ENCODE measurements at regions not wholly inside any gene's neighbourhood (a gene's known extent, or its start where the extent isn't known, plus 50 kb on each side); places are given as distances from the start of the nearest gene placed in this dataset.

DNA sequence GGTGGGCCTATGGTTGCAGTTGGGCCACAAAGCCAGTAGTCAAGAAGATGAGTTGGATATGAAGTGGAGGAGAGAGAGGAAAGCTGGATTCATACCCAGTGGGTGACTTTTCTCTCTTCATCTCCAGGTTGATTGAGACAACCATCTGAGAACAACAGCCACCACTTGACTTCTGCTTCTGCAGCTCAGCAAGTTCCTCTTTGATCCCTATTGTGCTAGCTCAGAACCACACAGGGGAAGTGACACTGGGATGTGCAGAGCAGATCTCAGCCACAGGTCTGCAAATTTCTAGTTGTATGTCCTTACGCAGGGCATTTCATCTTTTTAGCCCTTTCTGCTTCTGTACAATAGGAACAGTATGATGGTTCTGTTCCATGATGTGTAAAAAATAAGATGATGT, 459.2 kb upstream of the ARRDC4 start:
- DNase-seq (ENCODE audit: low spot score): no peak
- Histone ChIP-seq H3K27me3 (no peaks in the 10 kb centered on the region), H3K79me2 (no peaks in the 10 kb centered on the region), H3K4me3 (no peak overlapping the region), H2AFZ (no peak overlapping the region), H3K9me3 (ENCODE audit: low read depth) (no peaks in the 10 kb centered on the region), H3K36me3 (replicated peaks; ENCODE audit: insufficient read depth, low read depth) (no peaks in the 10 kb centered on the region), H3K9me2 (replicated peaks; ENCODE audit: insufficient read depth) (no peaks in the 10 kb centered on the region), H4K20me1 (ENCODE audit: insufficient read depth, poor library complexity, severe bottlenecking) (no peaks in the 10 kb centered on the region), H3K27ac (no peak overlapping the region), H3K4me2 (no peak overlapping the region), H3K4me1 (ENCODE audit: insufficient read depth) (no peaks in the 10 kb centered on the region)
- 100% methylated on average over 1 of the region's 1 CpG for WGBS (ENCODE audit: low lambda C conversion rate, missing lambda C conversion rate)
- TF ChIP-seq EZH2phosphoT487 (IDR thresholded peaks at IDR 0.05; ENCODE audit: low read depth, severe bottlenecking, unreplicated experiment): no peak
- TF ChIP-seq EZH2 (IDR thresholded peaks at IDR 0.05; ENCODE audit: borderline replicate concordance): no peak
- TF ChIP-seq, protein P1, sequence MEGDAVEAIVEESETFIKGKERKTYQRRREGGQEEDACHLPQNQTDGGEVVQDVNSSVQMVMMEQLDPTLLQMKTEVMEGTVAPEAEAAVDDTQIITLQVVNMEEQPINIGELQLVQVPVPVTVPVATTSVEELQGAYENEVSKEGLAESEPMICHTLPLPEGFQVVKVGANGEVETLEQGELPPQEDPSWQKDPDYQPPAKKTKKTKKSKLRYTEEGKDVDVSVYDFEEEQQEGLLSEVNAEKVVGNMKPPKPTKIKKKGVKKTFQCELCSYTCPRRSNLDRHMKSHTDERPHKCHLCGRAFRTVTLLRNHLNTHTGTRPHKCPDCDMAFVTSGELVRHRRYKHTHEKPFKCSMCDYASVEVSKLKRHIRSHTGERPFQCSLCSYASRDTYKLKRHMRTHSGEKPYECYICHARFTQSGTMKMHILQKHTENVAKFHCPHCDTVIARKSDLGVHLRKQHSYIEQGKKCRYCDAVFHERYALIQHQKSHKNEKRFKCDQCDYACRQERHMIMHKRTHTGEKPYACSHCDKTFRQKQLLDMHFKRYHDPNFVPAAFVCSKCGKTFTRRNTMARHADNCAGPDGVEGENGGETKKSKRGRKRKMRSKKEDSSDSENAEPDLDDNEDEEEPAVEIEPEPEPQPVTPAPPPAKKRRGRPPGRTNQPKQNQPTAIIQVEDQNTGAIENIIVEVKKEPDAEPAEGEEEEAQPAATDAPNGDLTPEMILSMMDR (IDR thresholded peaks at IDR 0.05; ENCODE audit: poor library complexity): no peak

DNA sequence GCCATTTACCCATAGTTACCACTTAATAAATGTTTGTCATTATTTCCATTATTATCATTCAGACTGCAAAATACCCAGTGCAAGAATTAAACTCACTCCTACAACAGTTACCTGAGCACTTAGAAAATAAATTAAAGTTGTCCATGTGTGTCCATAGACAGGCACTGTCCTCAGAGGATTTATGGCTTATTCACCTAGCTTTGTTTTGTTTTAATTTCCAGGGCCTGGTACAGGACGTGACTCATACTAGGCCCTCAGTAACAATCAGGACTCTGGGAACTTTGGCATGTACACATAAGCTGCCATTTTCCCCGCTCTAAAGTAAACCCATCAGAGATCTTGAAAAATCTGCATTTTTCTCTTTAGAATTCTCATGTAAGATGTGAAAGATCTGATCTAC, 458.5 kb upstream of the ARRDC4 start:
- no peaks in the 10 kb centered on the region for H3K9me3 ChIP-seq (ENCODE audit: low read depth)
- H3K27me3 ChIP-seq: no peaks in the 10 kb centered on the region
- H3K4me2 ChIP-seq: no peak overlapping the region
- H3K27ac ChIP-seq: no peak overlapping the region
- no peak for TF ChIP-seq EZH2phosphoT487 (IDR thresholded peaks at IDR 0.05; ENCODE audit: low read depth, severe bottlenecking, unreplicated experiment)
- TF ChIP-seq, protein P1 (IDR thresholded peaks at IDR 0.05; ENCODE audit: poor library complexity): no peak
- no peak for TF ChIP-seq EZH2 (IDR thresholded peaks at IDR 0.05; ENCODE audit: borderline replicate concordance)
- H3K9me2 ChIP-seq (replicated peaks; ENCODE audit: insufficient read depth): no peaks in the 10 kb centered on the region
- H4K20me1 ChIP-seq (ENCODE audit: insufficient read depth, poor library complexity, severe bottlenecking): no peaks in the 10 kb centered on the region
- H3K36me3 ChIP-seq (replicated peaks; ENCODE audit: insufficient read depth, low read depth): no peaks in the 10 kb centered on the region
- H3K4me1 ChIP-seq (ENCODE audit: insufficient read depth): no peaks in the 10 kb centered on the region
- no peak overlapping the region for H2AFZ ChIP-seq
- DNase-seq (ENCODE audit: low spot score): no peak
- H3K4me3 ChIP-seq: no peak overlapping the region
- 62% methylated on average over 2 of the region's 2 CpGs for WGBS (ENCODE audit: low lambda C conversion rate, missing lambda C conversion rate)
- no peaks in the 10 kb centered on the region for H3K79me2 ChIP-seq

DNA sequence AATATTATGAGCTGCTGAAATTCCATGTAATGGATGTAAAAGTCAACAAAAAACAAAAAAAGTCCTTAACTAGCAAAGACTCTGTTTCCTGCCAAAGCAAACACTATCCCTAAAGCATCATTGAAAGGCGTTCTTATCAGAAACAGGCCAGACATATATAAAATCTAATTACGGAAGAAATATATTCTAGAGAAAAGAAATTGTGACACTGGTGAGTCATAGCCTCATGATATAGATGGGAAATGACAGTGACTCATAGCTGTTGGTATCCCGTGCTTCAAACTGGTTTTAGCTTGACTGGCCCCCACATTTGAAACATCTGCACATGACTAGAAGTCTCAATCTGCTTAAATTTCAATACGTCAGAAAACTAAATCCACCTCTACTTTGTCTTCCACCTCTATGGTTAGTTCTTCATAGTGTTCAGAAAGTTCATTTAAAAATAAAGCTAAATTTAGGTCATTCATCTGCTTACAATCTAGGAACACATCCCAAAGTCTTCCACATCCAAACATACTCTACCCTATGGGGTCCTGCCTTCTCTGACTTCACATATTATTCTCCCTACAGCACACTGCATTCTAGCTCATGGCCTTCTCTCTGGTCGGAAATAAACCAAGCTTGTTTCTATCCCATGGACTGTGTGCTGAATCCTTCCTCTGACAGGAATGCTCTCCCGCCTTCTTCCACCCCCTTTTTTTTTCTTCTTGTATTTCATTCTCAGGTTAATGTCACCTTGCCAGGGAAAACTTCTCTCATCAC, 456.3 kb upstream of the ARRDC4 start:
- H3K9me2 ChIP-seq (replicated peaks; ENCODE audit: insufficient read depth): no peaks in the 10 kb centered on the region
- no peaks in the 10 kb centered on the region for H3K27me3 ChIP-seq
- DNase-seq (ENCODE audit: low spot score): peak; percentile 39
- TF ChIP-seq, protein P1 (IDR thresholded peaks at IDR 0.05; ENCODE audit: poor library complexity): no peak
- TF ChIP-seq EZH2phosphoT487 (IDR thresholded peaks at IDR 0.05; ENCODE audit: low read depth, severe bottlenecking, unreplicated experiment) (no peak), EZH2 (IDR thresholded peaks at IDR 0.05; ENCODE audit: borderline replicate concordance) (no peak)
- H3K4me1 ChIP-seq (ENCODE audit: insufficient read depth): no peaks in the 10 kb centered on the region
- no peak overlapping the region for H3K4me2 ChIP-seq
- H3K36me3 ChIP-seq (replicated peaks; ENCODE audit: insufficient read depth, low read depth): no peaks in the 10 kb centered on the region
- H3K27ac ChIP-seq: no peak overlapping the region
- H4K20me1 ChIP-seq (ENCODE audit: insufficient read depth, poor library complexity, severe bottlenecking): no peaks in the 10 kb centered on the region
- H3K9me3 ChIP-seq (ENCODE audit: low read depth): no peaks in the 10 kb centered on the region
- no peak overlapping the region for H2AFZ ChIP-seq
- H3K4me3 ChIP-seq: no peak overlapping the region
- H3K79me2 ChIP-seq: no peaks in the 10 kb centered on the region
- WGBS (ENCODE audit: low lambda C conversion rate, missing lambda C conversion rate): 78% methylated on average over 6 of the region's 6 CpGs
